Lower leg skin (tissue), 3 donors: ENCODE measurements at regions not wholly inside any gene's neighbourhood (a gene's known extent, or its start where the extent isn't known, plus 50 kb on each side); places are given as distances from the start of the nearest gene placed in this dataset.

Experiments
- CTCF ChIP-seq, 3 donors: fragments of 450-650 bp; IDR thresholded peaks; one replicate each; pipeline ENCODE4 v1.5.1; 2016; ENCODE audit warnings: antibody characterized with exemption in 3 of 3, mild to moderate bottlenecking in 3 of 3, moderate library complexity in 2 of 3
- POLR2A ChIP-seq, 2 donors: fragments of 450-650 bp; IDR thresholded peaks; one replicate each; pipeline ENCODE4 v1.6.1; 2016 to 2017; ENCODE audit warnings: antibody characterized with exemption in 2 of 2, mild to moderate bottlenecking in 1 of 2, moderate library complexity in 1 of 2

GRCh38 chr13:87035526-87035925 lies 635.6 kb upstream of the SLITRK5 start:
- TF ChIP-seq POLR2A (IDR thresholded peaks at IDR 0.05) (no peak), CTCF (IDR thresholded peaks at IDR 0.05) (no peak)
